GM18519 (cell line): ENCODE measurements at regions not wholly inside any gene's neighbourhood (a gene's known extent, or its start where the extent isn't known, plus 50 kb on each side); places are given as distances from the start of the nearest gene placed in this dataset.

Experiments
- ATAC-seq: cut with Tn5 transposase; IDR thresholded peaks from one replicate; pipeline ENCODE4 v1.9.1; 2021; ENCODE audit warnings: mild to moderate bottlenecking, moderate library complexity; ENCODE audit not compliant: unreplicated experiment, low FRiP score

GRCh38 chr3:111465081-111465670 is 76.8 kb upstream of the CD96 start:
- no peak for ATAC-seq

- no peak for ATAC-seq
Observed at GRCh38 chr3:111470032-111470431, 72.0 kb upstream of the CD96 start.

- ATAC-seq, result no peak
Observed at GRCh38 chr3:111471831-111472230, 70.2 kb upstream of the CD96 start.

GRCh38 chr3:111472556-111472955 is 69.4 kb upstream of the CD96 start:
- ATAC-seq, result no peak

- ATAC-seq, result no peak
Observed at GRCh38 chr3:111473550-111473949, 68.4 kb upstream of the CD96 start.

- ATAC-seq, result no peak
Observed at GRCh38 chr3:111476701-111477100, 65.3 kb upstream of the CD96 start.

GRCh38 chr3:111480091-111480490 is 61.9 kb upstream of the CD96 start:
- ATAC-seq, result no peak

- ATAC-seq, result no peak
Observed at GRCh38 chr3:111481551-111481950, 60.4 kb upstream of the CD96 start.

GRCh38 chr3:111482574-111482973 is 59.4 kb upstream of the CD96 start:
- ATAC-seq, result no peak

- ATAC-seq, result no peak
Observed at GRCh38 chr3:111485086-111485485, 56.9 kb upstream of the CD96 start.
